IMR-90 (cell line): ENCODE measurements at regions not wholly inside any gene's neighbourhood (a gene's known extent, or its start where the extent isn't known, plus 50 kb on each side); places are given as distances from the start of the nearest gene placed in this dataset.

Experiments
- ATAC-seq: fragments of 200-7000 bp; cut with Tn5 transposase; 2 replicates; pipeline ENCODE4 v1.9.1; 2020; ENCODE audit warnings: low read depth, mild to moderate bottlenecking, moderate library complexity
- BruUV-seq: library from RNA; stranded (reverse); fragments of 400-500 nt; replicated peaks from 2 replicates; lab custom pipeline; 2021; lab: Mats Ljungman, UMichigan
- CTCF ChIA-PET: fragments of 300-600 bp; formaldehyde crosslinking; extraction: SDS; loops from one replicate; lab custom pipeline; 2021; ENCODE audit warnings: antibody characterized with exemption; lab: Yijun Ruan, JAX
- POLR2A ChIA-PET: fragments of 300-600 bp; sonication (Branson Sonifier 250); formaldehyde crosslinking; loops from one replicate; lab custom pipeline; 2022; ENCODE audit warnings: antibody characterized with exemption; ENCODE audit not compliant: unreplicated experiment; lab: Charles Lee
- DNase-seq: peaks from one replicate; pipeline ENCODE4 v3.0.0; 2013
- H2AFZ ChIP-seq: replicated peaks from 2 replicates; pipeline ENCODE3; 2013; ENCODE audit warnings: low read length, mild to moderate bottlenecking; ENCODE audit not compliant: poor library complexity
- H2AK5ac ChIP-seq: 2 replicates; pipeline ENCODE4 v1.6.1; 2013; ENCODE audit warnings: low read depth, low read length, inconsistent platforms
- H2AK9ac ChIP-seq: replicated peaks from 2 replicates; pipeline ENCODE3; 2013; ENCODE audit warnings: mild to moderate bottlenecking, low read depth, low read length, moderate library complexity; ENCODE audit not compliant: poor library complexity
- H2BK120ac ChIP-seq: 2 replicates; pipeline ENCODE4 v1.6.1; 2013; ENCODE audit warnings: low read depth, low read length, inconsistent platforms
- H2BK15ac ChIP-seq: 3 replicates; pipeline ENCODE4 v1.6.1; 2013; ENCODE audit warnings: low read depth, low read length, inconsistent platforms
- H2BK20ac ChIP-seq: 2 replicates; pipeline ENCODE4 v1.6.1; 2013; ENCODE audit warnings: low read depth, mild to moderate bottlenecking, inconsistent platforms, low read length, moderate library complexity
- H2BK5ac ChIP-seq: 2 replicates; pipeline ENCODE4 v1.6.1; 2013; ENCODE audit warnings: mild to moderate bottlenecking, low read depth, low read length, inconsistent platforms; ENCODE audit not compliant: poor library complexity, severe bottlenecking
- H3K14ac ChIP-seq: replicated peaks from 2 replicates; pipeline ENCODE4 v1.6.1; 2013; ENCODE audit warnings: low read depth, low read length, inconsistent platforms
- H3K18ac ChIP-seq: 2 replicates; pipeline ENCODE4 v1.6.1; 2013; ENCODE audit warnings: low read depth, low read length, control low read depth
- H3K23ac ChIP-seq: 2 replicates; pipeline ENCODE4 v1.6.1; 2013; ENCODE audit warnings: low read depth, low read length, inconsistent platforms
- H3K27ac ChIP-seq: 2 replicates; pipeline ENCODE4 v1.5.1; 2013; ENCODE audit warnings: mild to moderate bottlenecking, control low read depth, low read length; ENCODE audit not compliant: insufficient read depth
- H3K27me3 ChIP-seq: 2 replicates; pipeline ENCODE4 v1.6.1; 2013; ENCODE audit warnings: low read length; ENCODE audit not compliant: control insufficient read depth, insufficient read depth
- H3K36me3 ChIP-seq: 2 replicates; pipeline ENCODE4 v1.6.1; 2013; ENCODE audit warnings: low read length, mixed read lengths; ENCODE audit not compliant: control insufficient read depth, insufficient read depth
- H3K4ac ChIP-seq: 2 replicates; pipeline ENCODE4 v1.6.1; 2013; ENCODE audit warnings: low read depth, low read length, inconsistent platforms
- H3K4me1 ChIP-seq: 2 replicates; pipeline ENCODE4 v1.6.1; 2013; ENCODE audit warnings: low read length, mixed read lengths; ENCODE audit not compliant: control insufficient read depth, insufficient read depth
- H3K4me2 ChIP-seq: 2 replicates; pipeline ENCODE4 v1.6.1; 2013; ENCODE audit warnings: low read depth, mild to moderate bottlenecking, control low read depth, low read length, moderate library complexity
- H3K4me3 ChIP-seq: 2 replicates; pipeline ENCODE4 v1.5.1; 2013; ENCODE audit warnings: low read depth, mild to moderate bottlenecking, control low read depth, low read length, moderate library complexity; ENCODE audit not compliant: insufficient read depth
- H3K56ac ChIP-seq: 2 replicates; pipeline ENCODE4 v1.6.1; 2013; ENCODE audit warnings: low read length, inconsistent platforms; ENCODE audit not compliant: insufficient read depth; ENCODE audit errors: extremely low read depth
- H3K79me1 ChIP-seq, 2 experiments: 2 replicates each; pipeline ENCODE4 v1.6.1; 2013; ENCODE audit warnings: low read length in 2 of 2, inconsistent platforms in 1 of 2, low read depth in 1 of 2
- H3K9ac ChIP-seq: 2 replicates; pipeline ENCODE4 v1.6.1; 2013; ENCODE audit warnings: low read depth, low read length, control low read depth
- H3K9me1 ChIP-seq: 2 replicates; pipeline ENCODE4 v1.6.1; 2013; ENCODE audit warnings: low read length, inconsistent platforms; ENCODE audit not compliant: insufficient read depth
- H3K9me3 ChIP-seq: 2 replicates; pipeline ENCODE4 v1.6.1; 2013; ENCODE audit warnings: low read length; ENCODE audit not compliant: control insufficient read depth, insufficient read depth
- H4K20me1 ChIP-seq: 2 replicates; pipeline ENCODE4 v1.6.1; 2013; ENCODE audit warnings: low read length, inconsistent platforms; ENCODE audit not compliant: insufficient read depth
- H4K5ac ChIP-seq: 2 replicates; pipeline ENCODE4 v1.6.1; 2013; ENCODE audit warnings: mild to moderate bottlenecking, low read depth, low read length, control low read depth
- H4K8ac ChIP-seq, 2 experiments: 2 replicates each; pipeline ENCODE4 v1.6.1; 2013; ENCODE audit warnings: low read depth in 2 of 2, low read length in 2 of 2, control low read depth in 1 of 2, inconsistent platforms in 1 of 2
- H4K91ac ChIP-seq: 2 replicates; pipeline ENCODE4 v1.6.1; 2013; ENCODE audit warnings: low read depth, low read length, inconsistent platforms; ENCODE audit not compliant: insufficient read depth
- CEBPB ChIP-seq: IDR thresholded peaks from 2 replicates; pipeline ENCODE4 v1.6.1; 2012; ENCODE audit warnings: low read depth, low read length, improper control_type of control experiment
- CHD1 ChIP-seq: IDR thresholded peaks from 2 replicates; pipeline ENCODE4 v1.6.1; 2012; ENCODE audit warnings: low read depth, low read length, improper control_type of control experiment
- MXI1 ChIP-seq: IDR thresholded peaks from 2 replicates; pipeline ENCODE4 v1.6.1; 2012; ENCODE audit warnings: low read depth, mild to moderate bottlenecking, low read length, moderate library complexity, borderline replicate concordance
- NFE2L2 ChIP-seq: fragments of 150-350 bp; IDR thresholded peaks from 2 replicates; pipeline ENCODE4 v1.6.1; 2016; ENCODE audit warnings: low read depth, mild to moderate bottlenecking, low read length
- RAD21 ChIP-seq: IDR thresholded peaks from 2 replicates; pipeline ENCODE4 v1.6.1; 2012; ENCODE audit warnings: low read length, improper control_type of control experiment
- RFX5 ChIP-seq: IDR thresholded peaks from 2 replicates; pipeline ENCODE4 v1.8.0; 2012; ENCODE audit warnings: low read depth, mild to moderate bottlenecking, low read length, moderate library complexity
- whole genome bisulfite sequencing, 2 experiments: methylation state at CpG; one replicate each; pipeline versions ENCODE4 v1.1.5 to v1.1.7; 2013; ENCODE audit warnings: missing lambda C conversion rate in 2 of 2; ENCODE audit not compliant: insufficient read length in 1 of 2; ENCODE audit errors: extremely low coverage in 2 of 2; 5-methylcytosine and 5-hydroxymethylcytosine counted together
- dilution Hi-C: fragments of 300-500 bp; cut with HindIII; formaldehyde crosslinking; loops from one replicate; pipeline ENCODE4 v1.14.3; 2018; ENCODE audit warnings: low sequenced_read_pairs; ENCODE audit not compliant: unreplicated experiment
- in situ Hi-C: fragments of 300-500 bp; cut with MboI; formaldehyde crosslinking; loops from 3 replicates; pipeline ENCODE4 v1.14.3; 2019; ENCODE audit warnings: low sequenced_read_pairs, inconsistent platforms, mixed read lengths
- intact Hi-C: fragments of 100-400 bp; cut with micrococcal nuclease; formaldehyde crosslinking; loops from 2 replicates; pipeline ENCODE4 v1.10.0; 2022
- TF ChIP-seq, protein P1 (sequence below): fragments of 150-350 bp; IDR thresholded peaks from 2 replicates; pipeline ENCODE4 v1.6.1; 2017; ENCODE audit warnings: mild to moderate bottlenecking, antibody characterized with exemption, low read length, low read depth

DNA sequence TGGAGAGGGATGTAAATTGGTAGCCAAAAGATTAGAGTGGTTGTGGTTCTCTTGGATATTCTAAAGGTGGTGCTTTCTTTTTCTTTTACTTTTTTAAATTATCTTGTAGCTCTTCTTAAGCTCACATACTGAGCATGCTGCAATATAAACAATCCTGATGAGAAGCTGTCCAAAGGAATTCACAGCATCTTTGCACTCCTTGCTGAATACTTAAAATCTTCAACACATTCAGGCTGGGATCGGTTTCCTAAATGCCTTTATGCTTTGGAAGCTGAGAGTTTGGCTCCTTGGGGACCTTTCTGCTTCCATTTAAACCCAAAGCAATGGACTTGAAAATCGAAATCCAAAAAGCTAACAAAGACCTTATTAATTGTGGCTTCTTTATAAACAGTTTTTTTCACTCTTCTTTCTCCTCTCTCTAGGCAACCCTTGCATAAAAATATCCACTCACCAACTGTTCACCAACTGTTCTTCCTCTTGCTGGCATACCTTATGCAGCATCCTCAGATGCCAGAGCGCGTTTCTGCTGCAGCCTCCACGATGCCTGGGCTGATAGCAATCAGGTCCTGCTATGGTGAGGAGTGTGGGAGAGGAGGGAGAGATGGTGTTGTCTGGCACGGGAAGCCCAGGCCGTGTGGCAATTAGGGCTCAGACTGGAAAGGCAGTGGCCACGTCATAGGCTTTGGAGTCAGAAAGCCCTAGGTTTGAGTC is 535.8 kb upstream of the DAB1 start:
- Histone ChIP-seq H4K5ac (no peak overlapping the region), H2BK15ac (no peak overlapping the region), H2AK5ac (no peak overlapping the region), H3K4me1 (no peaks in the 10 kb centered on the region), H4K91ac (no peak overlapping the region), H2BK5ac (no peak overlapping the region), H4K20me1 (no peaks in the 10 kb centered on the region), H3K9me3 (0 out of 2 replicates have a peak, but pooled peaks cover 2% of the 10 kb centered on the region), H3K4ac (no peak overlapping the region), H3K4me2 (no peak overlapping the region), H2BK120ac (no peak overlapping the region), H3K36me3 (no peaks in the 10 kb centered on the region), H3K27me3 (no peaks in the 10 kb centered on the region), H2AK9ac (no peak overlapping the region), H4K8ac (no peak overlapping the region), H3K9me1 (no peaks in the 10 kb centered on the region), H3K9ac (no peak overlapping the region), H3K27ac (no peak overlapping the region), H3K79me1 (no peaks in the 10 kb centered on the region), H3K14ac (no peak overlapping the region), H3K23ac (no peak overlapping the region), H2BK20ac (no peak overlapping the region), H2AFZ (no peak overlapping the region), H3K18ac (no peak overlapping the region), H3K4me3 (no peak overlapping the region), H3K56ac (no peak overlapping the region)
- TF ChIP-seq CEBPB = no peak
- TF ChIP-seq RAD21 = no peak
- no peak for TF ChIP-seq NFE2L2
- no peak for TF ChIP-seq CHD1
- no peak for TF ChIP-seq MXI1
- no peak for TF ChIP-seq RFX5
- TF ChIP-seq, protein P1, sequence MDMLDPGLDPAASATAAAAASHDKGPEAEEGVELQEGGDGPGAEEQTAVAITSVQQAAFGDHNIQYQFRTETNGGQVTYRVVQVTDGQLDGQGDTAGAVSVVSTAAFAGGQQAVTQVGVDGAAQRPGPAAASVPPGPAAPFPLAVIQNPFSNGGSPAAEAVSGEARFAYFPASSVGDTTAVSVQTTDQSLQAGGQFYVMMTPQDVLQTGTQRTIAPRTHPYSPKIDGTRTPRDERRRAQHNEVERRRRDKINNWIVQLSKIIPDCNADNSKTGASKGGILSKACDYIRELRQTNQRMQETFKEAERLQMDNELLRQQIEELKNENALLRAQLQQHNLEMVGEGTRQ = no peak
- BruUV-seq = no TSS peak
- WGBS, 2 experiments = no CpG with 5 or more reads among the region's 8 CpGs
- dilution Hi-C loops = no loop called here
- CTCF ChIA-PET = no interaction called here
- DNase-seq = no peak
- POLR2A ChIA-PET = no interaction called here
- ATAC-seq = no peak
- in situ Hi-C loops = no loop called here
- intact Hi-C loops = no loop called here
